GM18511 (cell line): ENCODE measurements at regions not wholly inside any gene's neighbourhood (a gene's known extent, or its start where the extent isn't known, plus 50 kb on each side); places are given as distances from the start of the nearest gene placed in this dataset.
"Not testable (repeated sequence)": the region's sequence is repeated elsewhere in the genome, so short reads cannot be mapped to it uniquely, and the experiment has no call there.

Experiments
- ATAC-seq: cut with Tn5 transposase; IDR thresholded peaks from one replicate; pipeline ENCODE4 v1.9.1; 2021; ENCODE audit warnings: mild to moderate bottlenecking, moderate library complexity; ENCODE audit not compliant: unreplicated experiment

DNA sequence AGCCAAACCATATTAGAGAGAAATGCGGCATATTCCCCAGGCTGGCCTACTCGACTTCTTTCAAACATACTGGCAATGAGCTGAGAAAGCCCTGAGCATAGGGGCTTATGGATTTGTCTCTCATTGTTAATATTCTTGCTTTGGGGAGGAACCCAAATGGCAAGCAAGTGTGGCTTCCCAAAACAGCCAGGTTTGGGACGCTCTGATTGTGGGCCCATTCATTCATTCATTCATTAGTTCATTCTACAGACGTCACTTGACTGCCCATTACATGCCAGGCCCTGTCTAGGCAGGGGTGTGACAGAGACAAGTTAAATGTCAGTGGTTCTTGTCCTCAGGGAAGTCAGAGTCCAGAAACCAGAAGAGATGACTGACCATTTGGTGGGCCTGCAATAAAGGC, 77.4 kb upstream of the THBS1 start:
- no peak for ATAC-seq

DNA sequence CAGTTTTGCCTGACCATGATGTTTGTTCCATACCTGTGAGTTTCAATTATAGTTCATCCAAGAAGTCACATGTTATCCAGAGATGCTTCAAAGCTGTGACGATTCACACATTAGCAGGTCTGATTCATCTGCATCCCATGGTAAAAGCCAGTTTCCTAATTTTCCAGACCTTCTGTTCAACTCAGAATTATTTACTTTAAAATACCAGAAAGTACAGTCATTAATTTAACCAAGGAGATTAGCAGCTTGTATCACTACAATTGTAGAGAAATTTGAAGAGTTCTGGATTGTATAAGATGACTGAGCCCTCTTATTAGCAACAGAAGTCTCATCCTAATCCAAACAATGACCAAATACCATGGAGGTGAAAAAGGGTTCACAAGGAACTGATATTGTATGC, 76.1 kb upstream of the THBS1 start:
- no peak for ATAC-seq

DNA sequence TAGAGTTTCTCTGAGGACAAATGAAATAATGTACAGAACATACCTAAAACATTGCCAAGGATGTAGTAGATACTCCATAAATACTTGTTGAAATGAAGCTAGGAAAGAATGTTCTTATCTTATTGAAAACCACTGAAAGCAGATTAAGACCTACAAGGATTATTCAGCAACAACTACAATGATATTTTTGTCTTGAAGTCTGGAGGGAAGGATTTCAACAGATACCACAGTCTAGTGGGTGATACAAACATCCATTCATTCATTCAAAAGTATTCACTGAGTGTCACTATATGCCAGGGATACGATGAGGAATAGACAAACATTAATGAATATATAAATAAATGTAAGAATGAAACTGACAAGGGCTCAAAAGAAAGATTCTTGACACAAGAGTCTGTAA, 74.7 kb upstream of the THBS1 start:
- ATAC-seq: no peak

DNA sequence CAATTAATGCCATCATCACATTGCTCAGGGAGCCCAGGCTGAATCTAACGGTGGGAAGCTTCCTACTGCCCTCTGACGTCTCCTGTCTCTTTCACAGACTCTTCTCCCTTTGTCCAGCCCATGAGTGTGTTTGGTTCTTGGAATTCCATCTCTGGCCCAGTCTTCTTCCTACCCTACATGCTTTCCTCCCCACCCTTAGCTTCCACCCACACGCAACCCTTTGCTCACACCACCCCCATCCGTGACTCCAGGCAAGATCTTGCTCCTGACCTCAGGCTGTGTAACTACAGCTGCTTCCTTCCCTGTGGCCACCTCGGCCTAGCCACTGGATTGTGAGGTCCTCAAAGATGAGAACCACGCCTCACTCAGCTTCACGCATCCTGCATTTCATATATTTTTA, 72.3 kb upstream of the THBS1 start:
- ATAC-seq: no peak

DNA sequence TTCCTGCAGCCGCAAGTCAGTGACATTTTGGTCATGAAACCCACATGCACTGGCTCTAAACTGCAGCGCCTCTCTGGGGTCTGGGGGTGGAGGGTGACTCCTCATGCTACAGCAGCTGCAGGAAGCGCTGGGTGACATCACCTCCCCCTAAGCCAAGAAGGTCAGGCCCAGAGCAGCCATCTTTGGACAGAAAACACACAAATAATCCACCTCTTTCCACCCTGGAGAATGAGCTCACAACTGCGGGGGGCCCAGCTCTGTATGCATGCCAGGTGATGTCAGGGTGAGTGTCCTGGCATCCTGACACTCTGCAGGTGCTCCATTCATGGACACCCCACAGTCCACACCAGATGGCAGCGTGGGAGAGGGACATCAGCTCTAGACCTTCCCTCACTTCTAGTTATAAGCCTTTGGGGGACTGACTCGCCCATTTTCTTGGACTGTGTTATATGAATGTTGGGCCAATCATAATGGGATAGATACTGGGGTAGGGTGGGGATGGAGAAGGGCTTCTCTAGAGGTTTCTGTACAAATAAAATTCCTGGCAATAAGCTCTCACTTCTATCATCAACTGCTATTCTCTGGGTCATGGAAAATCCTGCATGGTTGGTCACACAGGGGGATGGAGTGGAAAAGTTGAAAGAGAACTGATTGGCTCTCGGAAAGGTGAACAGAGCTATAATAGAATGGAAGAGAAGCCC, 70.7 kb upstream of the THBS1 start:
- no peak for ATAC-seq

DNA sequence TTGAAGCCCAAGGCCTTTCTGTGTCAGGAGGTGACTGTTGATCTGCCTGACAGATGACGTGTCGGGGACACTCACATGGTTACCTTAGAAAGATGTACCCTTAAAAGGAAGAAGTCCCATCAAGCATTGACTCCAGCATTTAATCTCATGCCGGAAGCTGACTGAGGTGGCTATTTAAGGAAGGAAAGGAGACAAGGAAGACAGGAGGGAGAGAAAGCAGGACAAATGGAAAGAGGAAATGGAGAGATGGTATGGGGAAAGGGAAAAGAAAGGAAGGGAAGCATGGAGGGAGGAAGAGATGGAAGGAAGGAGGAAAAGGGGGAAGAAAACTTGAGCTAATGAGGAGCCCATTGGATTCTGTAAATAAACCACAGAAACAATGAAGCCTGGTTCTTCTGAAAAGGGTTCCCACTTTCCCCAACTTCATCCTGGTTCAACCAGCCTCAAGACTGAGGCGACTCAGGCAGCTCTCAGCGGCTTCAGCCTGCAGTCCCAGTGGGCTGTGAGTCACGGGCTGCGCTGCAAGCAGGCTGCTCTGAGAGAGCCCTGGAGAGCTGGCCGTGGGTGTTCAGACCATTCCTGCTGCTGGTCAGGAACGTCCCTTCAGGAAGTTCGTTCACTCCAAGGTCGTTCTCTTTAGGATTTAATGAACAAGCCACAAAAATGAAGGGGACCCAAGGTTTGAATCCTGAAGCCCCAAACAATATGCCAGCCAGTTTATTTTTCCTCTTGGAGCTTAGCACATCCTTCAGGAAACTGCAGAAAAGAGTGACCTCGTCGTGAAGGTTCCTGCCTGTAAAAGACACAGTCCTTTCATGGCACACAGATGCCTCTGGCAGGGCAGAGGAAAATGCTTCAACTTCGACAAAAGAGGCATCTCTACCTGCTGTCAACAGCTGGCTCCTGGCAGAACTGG, 69.6 kb upstream of the THBS1 start:
- no peak for ATAC-seq

DNA sequence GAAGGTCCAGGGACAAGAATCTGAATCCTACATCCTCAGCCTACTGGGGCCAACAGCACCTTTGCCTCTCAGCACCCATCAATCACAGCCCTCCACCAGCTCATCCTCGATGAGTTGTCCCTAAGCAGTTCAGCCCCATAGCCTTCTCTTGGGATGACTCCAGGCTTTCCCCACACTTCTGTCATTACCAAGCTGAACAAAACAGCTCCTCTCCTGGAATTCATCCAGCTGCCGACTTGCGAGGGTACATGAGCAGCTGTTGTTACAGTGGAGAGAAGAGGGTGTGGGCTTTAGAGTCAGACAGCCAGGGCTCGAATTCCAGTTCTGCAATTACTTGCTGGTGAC, 69.0 kb upstream of the THBS1 start:
- no peak for ATAC-seq

DNA sequence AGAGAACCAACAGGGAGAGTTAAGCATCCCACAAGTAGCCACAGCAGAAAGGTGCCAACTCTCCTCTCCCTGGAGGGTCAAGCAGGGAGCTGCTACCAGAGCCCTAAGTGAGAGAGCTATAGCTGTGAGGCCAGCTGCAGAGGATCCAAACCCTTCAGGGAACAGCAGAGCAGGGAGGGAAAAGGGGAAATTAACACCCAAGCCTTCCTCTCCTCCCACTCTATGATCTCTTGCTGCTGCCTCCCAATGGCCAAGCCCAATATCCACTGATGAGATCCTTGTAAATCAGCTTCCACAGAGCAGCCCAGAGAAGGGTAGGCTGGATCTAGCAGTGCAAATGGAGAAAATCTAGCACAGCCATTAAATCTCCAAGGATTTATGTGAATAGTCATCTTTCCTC, 68.2 kb upstream of the THBS1 start:
- ATAC-seq: no peak

DNA sequence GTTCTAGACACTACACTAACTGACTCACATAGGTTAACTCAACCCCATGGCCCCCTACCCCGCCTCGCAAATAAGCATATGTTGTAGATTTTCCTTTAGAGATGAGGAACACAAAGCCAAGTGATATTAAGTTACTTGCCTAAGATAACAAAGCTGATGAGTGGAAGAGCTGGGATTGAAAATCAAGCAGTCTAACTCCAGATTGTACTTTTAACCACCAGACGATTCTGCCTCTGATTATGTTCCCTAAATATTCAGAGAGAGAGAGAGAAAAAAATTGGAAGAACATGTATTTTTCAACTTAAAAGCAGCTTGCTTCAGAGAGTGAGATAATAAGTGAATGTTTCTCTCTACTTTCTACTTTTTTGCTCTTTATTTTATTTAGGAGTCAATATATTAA, 66.9 kb upstream of the THBS1 start:
- ATAC-seq: no peak

DNA sequence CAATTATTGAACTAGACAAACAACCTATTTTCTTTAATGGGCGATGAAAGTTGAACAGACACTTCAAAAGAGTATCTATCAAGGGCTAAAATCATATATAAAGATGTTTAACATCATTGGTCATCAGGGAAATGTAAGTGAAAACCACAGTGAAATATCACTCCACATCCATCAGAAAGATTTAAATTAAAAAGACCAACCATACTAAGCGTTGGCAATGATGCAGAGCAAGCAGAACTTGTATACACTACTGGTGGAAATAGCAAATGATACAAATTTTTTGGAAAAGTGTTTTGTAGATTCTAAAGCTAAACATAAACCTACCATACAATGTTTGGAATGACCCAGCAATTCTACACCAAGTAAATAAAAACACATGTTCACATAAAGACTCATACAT, 65.9 kb upstream of the THBS1 start:
- no peak for ATAC-seq

DNA sequence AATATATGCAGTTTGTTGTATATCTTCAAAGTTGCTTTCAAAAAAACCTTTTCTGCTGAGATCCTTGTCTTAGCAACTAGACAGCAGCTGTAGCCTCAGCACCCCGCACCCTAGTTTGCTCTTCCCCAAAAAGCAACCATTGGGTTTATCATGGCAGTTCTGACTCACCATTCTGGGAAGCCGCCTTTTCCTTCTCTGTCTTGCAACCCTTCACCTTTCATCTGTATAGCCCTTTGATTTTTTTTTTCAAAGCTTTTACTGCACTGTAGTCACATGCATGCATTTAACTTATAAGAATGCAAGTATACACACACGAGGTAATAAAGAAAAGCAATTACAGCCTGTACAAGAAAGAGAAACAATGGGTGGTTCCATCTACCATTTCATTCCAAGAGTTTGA, 65.1 kb upstream of the THBS1 start:
- no peak for ATAC-seq

DNA sequence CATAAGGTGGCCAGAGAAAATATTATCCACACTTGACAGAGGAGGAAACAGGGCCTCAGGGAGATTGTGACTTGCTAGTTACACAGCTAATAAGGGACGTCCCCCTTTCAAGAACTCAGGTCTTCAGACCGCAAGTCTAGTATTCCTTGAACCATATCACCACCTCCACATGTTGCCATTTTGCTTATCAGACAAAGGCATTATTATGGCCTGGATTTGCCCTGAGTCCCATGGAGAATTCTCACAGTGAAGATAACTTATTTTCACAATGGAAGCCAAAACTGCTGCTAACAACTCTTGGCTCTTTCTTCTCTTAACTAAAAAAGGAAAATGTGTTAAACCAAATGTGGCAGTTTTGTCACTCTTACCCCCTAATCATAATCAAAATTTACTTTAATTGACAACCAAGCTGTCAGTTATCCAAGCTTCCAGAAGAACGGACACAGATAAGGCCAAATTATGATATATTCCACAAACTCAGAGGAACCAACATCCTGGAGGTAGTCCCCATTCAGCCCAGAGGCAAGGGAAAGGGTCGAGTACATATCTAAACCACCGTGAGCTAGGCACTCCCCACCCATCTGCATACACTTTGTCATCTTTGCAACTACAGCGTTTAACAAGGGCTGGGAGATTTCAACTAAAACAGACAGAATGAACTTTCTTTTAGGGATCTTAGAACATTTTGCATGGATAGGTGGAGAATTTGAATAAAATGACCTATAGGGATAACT, 63.6 kb upstream of the THBS1 start:
- no peak for ATAC-seq

DNA sequence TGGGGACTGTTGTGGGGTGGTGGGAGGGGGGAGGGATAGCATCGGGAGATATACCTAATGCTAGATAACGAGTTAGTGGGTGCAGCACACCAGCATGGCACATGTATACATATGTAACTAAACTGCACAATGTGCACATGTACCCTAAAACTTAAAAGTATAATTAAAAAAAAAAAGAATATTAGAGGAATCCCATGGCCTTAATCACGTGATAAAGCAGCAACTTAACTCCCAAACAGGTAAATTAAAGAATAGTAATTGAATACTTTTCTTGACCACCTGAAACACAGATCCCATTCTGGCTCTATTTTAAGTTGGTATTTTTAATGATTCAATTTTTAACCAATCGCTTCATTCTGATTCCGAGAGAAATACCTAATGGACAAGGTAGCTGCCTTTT, 56.9 kb upstream of the THBS1 start:
- not testable (repeated sequence) for ATAC-seq

DNA sequence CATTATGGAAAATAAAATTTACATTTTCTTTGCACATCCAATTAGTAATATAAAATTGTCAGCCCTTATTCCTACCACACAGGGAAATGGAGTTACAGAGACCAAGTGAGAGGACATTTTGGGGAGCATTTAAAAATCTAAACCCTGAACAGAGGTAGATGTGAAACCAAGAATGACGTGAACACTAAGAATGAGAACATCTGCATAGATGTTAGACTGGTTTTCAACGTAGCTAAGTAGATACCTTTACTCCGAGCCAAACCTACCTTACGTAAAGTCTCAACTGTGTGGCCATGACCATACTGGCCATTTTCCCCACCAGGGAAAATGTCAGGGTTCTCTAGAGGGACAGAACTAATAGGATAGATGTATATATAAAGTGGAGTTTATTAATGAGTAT, 51.4 kb upstream of the THBS1 start:
- ATAC-seq: no peak

DNA sequence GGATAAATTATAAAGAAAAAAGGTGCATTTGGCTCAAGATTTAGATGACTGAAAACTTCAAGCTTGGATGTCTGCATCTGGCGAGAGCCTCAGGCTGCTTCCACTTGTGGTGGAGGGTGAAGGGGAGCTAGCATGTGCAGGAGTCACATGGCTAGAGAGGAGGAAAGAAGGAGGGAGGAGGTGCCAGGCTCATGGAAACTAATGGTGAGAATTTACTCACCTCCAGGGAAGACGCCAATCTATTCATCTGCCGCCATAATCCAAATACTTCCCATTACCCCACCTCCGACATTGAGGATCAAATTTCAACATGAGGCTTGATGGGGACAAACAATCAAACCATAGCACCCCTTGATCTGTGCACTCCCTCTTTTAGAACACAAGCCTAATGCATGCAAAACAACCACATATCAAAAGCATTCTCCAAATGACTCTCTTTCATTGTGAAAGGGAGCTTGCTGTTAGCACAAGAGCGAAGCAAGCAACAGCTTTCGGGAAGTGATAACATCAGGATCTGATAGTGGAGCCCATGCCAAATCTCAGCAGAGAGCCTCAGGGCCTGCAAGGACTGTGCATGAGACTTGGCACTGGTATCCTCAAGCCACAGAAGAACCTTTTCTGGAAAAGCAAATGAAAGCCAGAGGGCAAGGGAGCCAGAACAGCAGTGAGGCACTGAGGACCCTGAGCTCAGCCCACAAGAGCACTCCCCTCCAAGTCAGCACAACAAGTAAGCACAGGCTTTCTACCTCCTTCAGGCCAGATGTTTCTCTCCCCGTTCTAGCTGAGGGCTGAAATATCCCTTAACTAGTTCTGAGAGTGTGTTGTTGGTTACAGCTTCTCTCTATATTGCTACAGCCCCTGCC, 50.2 kb upstream of the THBS1 start:
- no peak for ATAC-seq
